Vagina (tissue), 2 donors: ENCODE measurements at regions not wholly inside any gene's neighbourhood (a gene's known extent, or its start where the extent isn't known, plus 50 kb on each side); places are given as distances from the start of the nearest gene placed in this dataset.

Experiments
- CTCF ChIP-seq, 3 experiments: fragments of 450-650 bp in 2 of 3; fragments of 200-600 bp in 1 of 3; sonication (generic) in 1 of 3; IDR thresholded peaks; one replicate each; pipeline ENCODE4 v1.5.1; 2017 to 2019; ENCODE audit warnings: antibody characterized with exemption in 3 of 3, mild to moderate bottlenecking in 2 of 3, moderate library complexity in 2 of 3
- POLR2A ChIP-seq, 2 donors: fragments of 450-650 bp; IDR thresholded peaks; one replicate each; pipeline ENCODE4 v1.6.1; 2017; ENCODE audit warnings: antibody characterized with exemption in 2 of 2, mild to moderate bottlenecking in 2 of 2, moderate library complexity in 2 of 2

- no peak for TF ChIP-seq CTCF (IDR thresholded peaks at IDR 0.05)
- no peak for TF ChIP-seq POLR2A (IDR thresholded peaks at IDR 0.05)
These were observed 1230.7 kb upstream of the USP15 start for GRCh38 chr12:61029516-61029915.
